ENCODE measurements at regions not wholly inside any gene's neighbourhood (a gene's known extent, or its start where the extent isn't known, plus 50 kb on each side); places are given as distances from the start of the nearest gene placed in this dataset.

- Histone ChIP-seq H3K4me3 (peak overlapping the region; percentile 48), H3K4me1 (ENCODE audit: low read depth) (peaks cover 57% of the 10 kb centered on the region), H3K36me3 (no peaks in the 10 kb centered on the region), H3K27ac (peak overlapping the region; percentile 98), H3K9me3 (ENCODE audit: low read depth) (no peaks in the 10 kb centered on the region), H3K27me3 (no peaks in the 10 kb centered on the region)
- TF ChIP-seq, protein P1, sequence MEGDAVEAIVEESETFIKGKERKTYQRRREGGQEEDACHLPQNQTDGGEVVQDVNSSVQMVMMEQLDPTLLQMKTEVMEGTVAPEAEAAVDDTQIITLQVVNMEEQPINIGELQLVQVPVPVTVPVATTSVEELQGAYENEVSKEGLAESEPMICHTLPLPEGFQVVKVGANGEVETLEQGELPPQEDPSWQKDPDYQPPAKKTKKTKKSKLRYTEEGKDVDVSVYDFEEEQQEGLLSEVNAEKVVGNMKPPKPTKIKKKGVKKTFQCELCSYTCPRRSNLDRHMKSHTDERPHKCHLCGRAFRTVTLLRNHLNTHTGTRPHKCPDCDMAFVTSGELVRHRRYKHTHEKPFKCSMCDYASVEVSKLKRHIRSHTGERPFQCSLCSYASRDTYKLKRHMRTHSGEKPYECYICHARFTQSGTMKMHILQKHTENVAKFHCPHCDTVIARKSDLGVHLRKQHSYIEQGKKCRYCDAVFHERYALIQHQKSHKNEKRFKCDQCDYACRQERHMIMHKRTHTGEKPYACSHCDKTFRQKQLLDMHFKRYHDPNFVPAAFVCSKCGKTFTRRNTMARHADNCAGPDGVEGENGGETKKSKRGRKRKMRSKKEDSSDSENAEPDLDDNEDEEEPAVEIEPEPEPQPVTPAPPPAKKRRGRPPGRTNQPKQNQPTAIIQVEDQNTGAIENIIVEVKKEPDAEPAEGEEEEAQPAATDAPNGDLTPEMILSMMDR (IDR thresholded peaks at IDR 0.05; ENCODE audit: low read depth, low read length) = no peak
- DNase-seq (ENCODE audit: low read depth in 1 of 2, low spot score in 1 of 2) = peak in 1 of 2 donors; percentile 60
Measured at GRCh38 chr2:64766841-64767669, 113.3 kb upstream of the SERTAD2 start.

- Histone ChIP-seq H3K36me3 (no peaks in the 10 kb centered on the region), H3K4me1 (ENCODE audit: low read depth) (peaks cover 49% of the 10 kb centered on the region), H3K9me3 (ENCODE audit: low read depth) (no peaks in the 10 kb centered on the region), H3K27ac (peak overlapping the region; percentile 98), H3K4me3 (peak overlapping the region; percentile 48), H3K27me3 (no peaks in the 10 kb centered on the region)
- peak; percentile 92 for DNase-seq (ENCODE audit: low read depth in 1 of 2, low spot score in 1 of 2)
- TF ChIP-seq, protein P1 (IDR thresholded peaks at IDR 0.05; ENCODE audit: low read depth, low read length) = no peak
Measured at GRCh38 chr2:64767670-64768468, 114.2 kb upstream of the SERTAD2 start.

GRCh38 chr2:64768491-64769005 is 114.8 kb upstream of the SERTAD2 start:
- Histone ChIP-seq H3K27me3 (no peaks in the 10 kb centered on the region), H3K4me3 (peak overlapping the region; percentile 48), H3K36me3 (no peaks in the 10 kb centered on the region), H3K9me3 (ENCODE audit: low read depth) (no peaks in the 10 kb centered on the region), H3K27ac (peak overlapping the region; percentile 98), H3K4me1 (ENCODE audit: low read depth) (peaks cover 48% of the 10 kb centered on the region)
- DNase-seq (ENCODE audit: low read depth in 1 of 2, low spot score in 1 of 2) = no peak
- TF ChIP-seq, protein P1 (IDR thresholded peaks at IDR 0.05; ENCODE audit: low read depth, low read length) = no peak

DNA sequence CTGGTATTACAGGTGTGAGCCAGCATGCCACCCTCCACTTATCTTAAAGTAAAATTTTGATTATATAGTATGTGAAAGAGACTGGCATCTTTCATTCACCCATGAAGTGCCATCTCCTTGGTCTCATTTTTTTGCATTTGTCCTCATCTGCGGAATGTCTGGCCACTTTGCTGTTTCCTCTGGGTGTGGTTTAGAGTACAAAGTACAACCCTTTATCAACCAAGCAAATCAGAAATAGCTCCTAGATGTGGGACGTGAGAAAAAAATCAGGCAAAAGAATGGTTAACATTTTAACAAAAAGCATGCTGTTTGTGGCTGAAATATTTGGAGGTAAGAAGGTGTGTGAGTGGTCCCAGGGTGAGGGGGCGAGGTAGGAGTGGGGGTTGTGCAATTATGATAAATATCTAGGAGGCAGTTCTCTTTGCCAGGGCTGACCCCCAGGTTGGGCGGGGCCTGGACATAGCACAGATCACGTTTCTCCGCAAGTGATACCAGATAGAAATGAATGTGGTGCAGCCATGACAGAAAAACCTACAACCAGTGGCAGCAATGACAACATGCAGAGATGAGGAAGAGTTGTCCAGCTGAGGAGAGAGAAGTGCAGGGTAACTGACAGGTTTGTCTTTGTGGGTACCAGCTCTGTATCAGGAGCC is 115.8 kb upstream of the SERTAD2 start:
- DNase-seq (ENCODE audit: low read depth in 1 of 2, low spot score in 1 of 2) = no peak
- TF ChIP-seq, protein P1 (IDR thresholded peaks at IDR 0.05; ENCODE audit: low read depth, low read length) = no peak
- Histone ChIP-seq H3K4me1 (ENCODE audit: low read depth) (peaks cover 40% of the 10 kb centered on the region), H3K9me3 (ENCODE audit: low read depth) (no peaks in the 10 kb centered on the region), H3K27me3 (no peaks in the 10 kb centered on the region), H3K4me3 (no peak overlapping the region), H3K36me3 (no peaks in the 10 kb centered on the region), H3K27ac (peak overlapping the region; percentile 40)

GRCh38 chr2:64770137-64770780 is 116.5 kb upstream of the SERTAD2 start:
- TF ChIP-seq, protein P1 (IDR thresholded peaks at IDR 0.05; ENCODE audit: low read depth, low read length) = no peak
- H3K4me1 ChIP-seq (ENCODE audit: low read depth) = peaks cover 33% of the 10 kb centered on the region

More at GRCh38 chr2:64770137-64770780, 116.5 kb upstream of the SERTAD2 start:
- Histone ChIP-seq H3K9me3 (ENCODE audit: low read depth) (no peaks in the 10 kb centered on the region), H3K36me3 (no peaks in the 10 kb centered on the region), H3K27ac (peak overlapping the region; percentile 70), H3K27me3 (no peaks in the 10 kb centered on the region), H3K4me3 (no peak overlapping the region)
- no peak for DNase-seq (ENCODE audit: low read depth in 1 of 2, low spot score in 1 of 2)
